Activated naive CD4-positive, alpha-beta T cell treated with anti-CD3 and anti-CD28 coated beads, Interleukin-2, amount 50 U/mL, for 16 hours (primary cell): ENCODE measurements at regions not wholly inside any gene's neighbourhood (a gene's known extent, or its start where the extent isn't known, plus 50 kb on each side); places are given as distances from the start of the nearest gene placed in this dataset.
"Not testable (repeated sequence)": the region's sequence is repeated elsewhere in the genome, so short reads cannot be mapped to it uniquely, and the experiment has no call there.

Source experiments
- DNase-seq: peaks from one replicate; pipeline ENCODE4 v3.0.0-alpha.2; 2020

- no peak for DNase-seq
Observed at GRCh38 chr5:12691330-12691729, 787.1 kb upstream of the CTNND2 start.

GRCh38 chr5:12690361-12690760, 786.1 kb upstream of the CTNND2 start:
- no peak for DNase-seq

GRCh38 chr5:12683249-12683648, 779.0 kb upstream of the CTNND2 start:
- DNase-seq, result no peak

- no peak for DNase-seq
Observed at GRCh38 chr5:12679731-12680130, 775.5 kb upstream of the CTNND2 start.

- no peak for DNase-seq
Observed at GRCh38 chr5:12675959-12676358, 771.7 kb upstream of the CTNND2 start.

GRCh38 chr5:12672141-12672540, 767.9 kb upstream of the CTNND2 start:
- DNase-seq, result no peak

- DNase-seq, result no peak
Observed at GRCh38 chr5:12669326-12669725, 765.1 kb upstream of the CTNND2 start.

- no peak for DNase-seq
Observed at GRCh38 chr5:12668564-12668963, 764.3 kb upstream of the CTNND2 start.

- DNase-seq, result not testable (repeated sequence)
Observed at GRCh38 chr5:12667818-12668217, 763.6 kb upstream of the CTNND2 start.

- not testable (repeated sequence) for DNase-seq
Observed at GRCh38 chr5:12665772-12666171, 761.5 kb upstream of the CTNND2 start.

GRCh38 chr5:12662545-12663314, 758.5 kb upstream of the CTNND2 start:
- DNase-seq, result no peak

GRCh38 chr5:12661617-12662370, 757.5 kb upstream of the CTNND2 start:
- DNase-seq, result no peak

- DNase-seq, result not testable (repeated sequence)
Observed at GRCh38 chr5:12660279-12661107, 756.2 kb upstream of the CTNND2 start.

GRCh38 chr5:12659686-12660085, 755.4 kb upstream of the CTNND2 start:
- DNase-seq, result no peak

GRCh38 chr5:12658871-12659446, 754.7 kb upstream of the CTNND2 start:
- DNase-seq, result no peak

GRCh38 chr5:12657914-12658474, 753.7 kb upstream of the CTNND2 start:
- not testable (repeated sequence) for DNase-seq

GRCh38 chr5:12655675-12656074, 751.4 kb upstream of the CTNND2 start:
- no peak for DNase-seq

GRCh38 chr5:12652201-12652600, 748.0 kb upstream of the CTNND2 start:
- no peak for DNase-seq

- no peak for DNase-seq
Observed at GRCh38 chr5:12648558-12648957, 744.3 kb upstream of the CTNND2 start.

GRCh38 chr5:12647613-12648012, 743.4 kb upstream of the CTNND2 start:
- no peak for DNase-seq

GRCh38 chr5:12645582-12645981, 741.3 kb upstream of the CTNND2 start:
- DNase-seq, result no peak

- DNase-seq, result no peak
Observed at GRCh38 chr5:12636209-12636608, 732.0 kb upstream of the CTNND2 start.

- no peak for DNase-seq
Observed at GRCh38 chr5:12626556-12626955, 722.3 kb upstream of the CTNND2 start.
